ENCODE measurements at regions not wholly inside any gene's neighbourhood (a gene's known extent, or its start where the extent isn't known, plus 50 kb on each side); places are given as distances from the start of the nearest gene placed in this dataset.

- TF ChIP-seq BACH1 (IDR thresholded peaks at IDR 0.05; ENCODE audit: low read length) = no peak
- TF ChIP-seq POLR2AphosphoS5 (IDR thresholded peaks at IDR 0.05; ENCODE audit: low read depth, low read length) = no peak
Observed at GRCh38 chr6:145026267-145026679, 709.0 kb downstream of the EPM2A start.

Measured in H1 (cell line).